LNCAP (cell line): ENCODE measurements at regions not wholly inside any gene's neighbourhood (a gene's known extent, or its start where the extent isn't known, plus 50 kb on each side); places are given as distances from the start of the nearest gene placed in this dataset.

Source experiments
- CTCF ChIP-seq: fragments of 450-650 bp; IDR thresholded peaks from 2 replicates; pipeline ENCODE4 v1.5.1; 2017; ENCODE audit warnings: mild to moderate bottlenecking

- no peak for TF ChIP-seq CTCF
Measured at GRCh38 chr10:59595593-59595992, 114.1 kb downstream of the SLC16A9 start.

DNA sequence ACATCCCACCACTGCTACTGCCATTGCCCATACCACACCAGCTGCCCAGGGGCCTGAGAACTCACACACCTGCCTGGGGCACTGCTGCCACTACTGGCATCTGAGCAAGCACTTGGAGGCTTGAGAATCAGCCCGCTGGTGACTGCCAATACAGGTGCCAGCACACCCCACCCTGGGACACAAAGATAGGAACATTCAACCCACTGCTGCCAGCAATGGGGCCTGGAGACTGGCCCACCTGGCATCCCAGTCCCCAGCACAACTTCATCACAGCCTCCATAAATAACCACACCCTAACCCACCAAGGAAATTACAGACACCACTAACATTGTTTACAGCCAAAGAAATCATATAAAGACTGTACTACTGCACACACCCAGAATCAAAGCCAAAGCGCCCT, 115.9 kb downstream of the SLC16A9 start:
- no peak for TF ChIP-seq CTCF

- TF ChIP-seq CTCF, result no peak
Measured at GRCh38 chr10:59589796-59590195, 119.9 kb downstream of the SLC16A9 start.

GRCh38 chr10:59588791-59589190, 120.9 kb downstream of the SLC16A9 start:
- no peak for TF ChIP-seq CTCF

DNA sequence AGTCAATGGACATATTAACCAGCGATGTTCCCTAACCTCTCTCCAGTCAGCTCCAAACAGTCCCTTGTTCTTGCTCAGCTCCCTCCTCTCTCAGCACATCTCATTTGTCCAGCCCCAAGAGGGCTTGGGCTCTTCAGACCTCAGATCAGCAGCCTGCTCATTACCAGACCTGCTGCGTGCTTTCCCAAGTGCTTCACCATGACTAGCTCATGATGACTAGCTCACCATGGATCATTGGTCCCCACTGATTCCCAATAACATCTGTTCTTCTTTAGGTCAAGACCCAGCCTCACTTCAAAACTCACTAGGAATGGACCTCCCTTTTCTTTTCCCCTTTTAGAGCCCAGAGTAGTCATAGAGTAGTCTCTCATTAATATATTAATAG, 121.9 kb downstream of the SLC16A9 start:
- no peak for TF ChIP-seq CTCF

DNA sequence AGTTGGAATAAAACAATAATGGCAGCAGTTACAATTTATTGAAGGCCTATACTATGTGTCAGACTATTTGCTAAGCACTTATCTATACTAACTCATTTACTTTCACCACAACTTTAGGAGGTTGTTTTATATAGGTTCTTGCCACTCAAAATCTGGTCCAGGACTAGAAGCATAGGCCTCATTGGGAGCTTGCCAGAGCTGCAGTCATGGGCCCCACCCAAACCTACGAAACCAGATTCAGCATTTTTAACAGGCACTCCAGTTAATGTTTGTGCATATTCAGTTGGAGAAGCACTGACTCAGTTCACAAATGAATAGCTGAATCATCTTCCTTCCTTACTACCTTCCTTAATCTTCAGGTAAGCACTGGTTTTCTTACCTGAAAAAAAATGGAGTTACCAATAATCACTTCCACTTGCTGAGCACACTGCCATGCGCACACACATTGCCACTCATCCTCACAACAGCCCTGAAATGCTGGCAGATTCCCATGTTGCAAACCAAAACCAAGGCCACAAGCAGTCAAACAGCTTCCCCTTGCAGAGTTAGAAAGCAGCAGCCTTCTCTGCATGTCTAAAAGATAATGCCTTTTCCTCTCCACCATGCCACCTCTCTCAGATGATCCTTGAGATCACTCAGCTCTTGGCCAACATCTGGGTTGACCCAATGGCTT, 122.4 kb downstream of the SLC16A9 start:
- no peak for TF ChIP-seq CTCF

DNA sequence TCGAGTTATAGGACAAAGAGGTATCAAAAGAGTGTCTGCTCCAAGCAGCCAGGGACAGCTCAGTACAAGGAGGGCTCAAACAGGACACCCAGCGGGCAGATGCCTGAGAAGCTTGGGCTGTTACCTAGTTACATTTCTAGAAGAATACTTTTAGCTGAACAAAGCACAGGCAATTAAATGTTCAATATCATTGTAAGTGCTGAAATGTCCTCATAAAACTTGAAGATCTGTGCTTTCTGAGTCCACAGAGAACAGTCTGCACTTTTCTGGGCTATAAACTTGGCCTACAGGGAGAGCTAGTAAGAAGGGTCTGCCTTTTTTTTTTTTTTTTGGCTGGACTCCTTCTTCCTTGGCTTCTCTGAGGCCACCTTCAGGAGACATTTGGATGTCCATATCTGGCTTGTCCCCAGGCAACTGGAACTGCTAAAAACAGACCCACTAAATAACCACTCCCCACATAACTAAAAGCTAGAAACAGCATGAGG, 123.2 kb downstream of the SLC16A9 start:
- TF ChIP-seq CTCF, result no peak
